ENCODE measurements at regions not wholly inside any gene's neighbourhood (a gene's known extent, or its start where the extent isn't known, plus 50 kb on each side); places are given as distances from the start of the nearest gene placed in this dataset.

GRCh38 chr9:8206720-8207119, 407.1 kb upstream of the DMAC1 start:
- Mint-ChIP-seq H3K27ac (ENCODE audit: unreplicated experiment) (no peak overlapping the region), H3K27me3 (ENCODE audit: unreplicated experiment) (no peaks in the 10 kb centered on the region), H3K9me3 (ENCODE audit: unreplicated experiment) (no peaks in the 10 kb centered on the region), H3K36me3 (ENCODE audit: unreplicated experiment) (no peaks in the 10 kb centered on the region), H3K4me1 (ENCODE audit: low read depth, unreplicated experiment) (no peaks in the 10 kb centered on the region), H3K4me3 (ENCODE audit: unreplicated experiment) (no peak overlapping the region)
- no peak for DNase-seq
- no peak for TF ChIP-seq CTCF (IDR thresholded peaks at IDR 0.05; ENCODE audit: partially characterized antibody, unreplicated experiment)

GRCh38 chr9:8205576-8205975, 406.0 kb upstream of the DMAC1 start:
- no peak for TF ChIP-seq CTCF (IDR thresholded peaks at IDR 0.05; ENCODE audit: partially characterized antibody, unreplicated experiment)
- no peak overlapping the region for H3K27ac Mint-ChIP-seq (ENCODE audit: unreplicated experiment)
- H3K4me3 Mint-ChIP-seq (ENCODE audit: unreplicated experiment): no peak overlapping the region
- peaks cover 2% of the 10 kb centered on the region for H3K9me3 Mint-ChIP-seq (ENCODE audit: unreplicated experiment)
- no peak for DNase-seq
- H3K36me3 Mint-ChIP-seq (ENCODE audit: unreplicated experiment): no peaks in the 10 kb centered on the region
- no peaks in the 10 kb centered on the region for H3K4me1 Mint-ChIP-seq (ENCODE audit: low read depth, unreplicated experiment)
- no peaks in the 10 kb centered on the region for H3K27me3 Mint-ChIP-seq (ENCODE audit: unreplicated experiment)

- H3K9me3 Mint-ChIP-seq (ENCODE audit: unreplicated experiment): no peaks in the 10 kb centered on the region
- H3K4me3 Mint-ChIP-seq (ENCODE audit: unreplicated experiment): no peak overlapping the region
- no peaks in the 10 kb centered on the region for H3K27me3 Mint-ChIP-seq (ENCODE audit: unreplicated experiment)
- H3K27ac Mint-ChIP-seq (ENCODE audit: unreplicated experiment): no peak overlapping the region
- H3K36me3 Mint-ChIP-seq (ENCODE audit: unreplicated experiment): peaks cover 12% of the 10 kb centered on the region
- TF ChIP-seq CTCF (IDR thresholded peaks at IDR 0.05; ENCODE audit: partially characterized antibody, unreplicated experiment): no peak
- no peak for DNase-seq
- no peaks in the 10 kb centered on the region for H3K4me1 Mint-ChIP-seq (ENCODE audit: low read depth, unreplicated experiment)
These were observed 390.3 kb upstream of the DMAC1 start for GRCh38 chr9:8189881-8190280.

GRCh38 chr9:8188723-8189407, 389.3 kb upstream of the DMAC1 start:
- no peak for DNase-seq
- Mint-ChIP-seq H3K27me3 (ENCODE audit: unreplicated experiment) (no peaks in the 10 kb centered on the region), H3K4me1 (ENCODE audit: low read depth, unreplicated experiment) (no peaks in the 10 kb centered on the region), H3K9me3 (ENCODE audit: unreplicated experiment) (no peaks in the 10 kb centered on the region), H3K27ac (ENCODE audit: unreplicated experiment) (no peak overlapping the region), H3K4me3 (ENCODE audit: unreplicated experiment) (no peak overlapping the region), H3K36me3 (ENCODE audit: unreplicated experiment) (peaks cover 12% of the 10 kb centered on the region)
- TF ChIP-seq CTCF (IDR thresholded peaks at IDR 0.05; ENCODE audit: partially characterized antibody, unreplicated experiment): no peak

GRCh38 chr9:8186560-8186959, 387.0 kb upstream of the DMAC1 start:
- H3K36me3 Mint-ChIP-seq (ENCODE audit: unreplicated experiment): peaks cover 6% of the 10 kb centered on the region
- no peak for DNase-seq
- H3K27ac Mint-ChIP-seq (ENCODE audit: unreplicated experiment): no peak overlapping the region
- H3K9me3 Mint-ChIP-seq (ENCODE audit: unreplicated experiment): no peaks in the 10 kb centered on the region
- no peak for TF ChIP-seq CTCF (IDR thresholded peaks at IDR 0.05; ENCODE audit: partially characterized antibody, unreplicated experiment)
- H3K27me3 Mint-ChIP-seq (ENCODE audit: unreplicated experiment): no peaks in the 10 kb centered on the region
- H3K4me3 Mint-ChIP-seq (ENCODE audit: unreplicated experiment): no peak overlapping the region
- H3K4me1 Mint-ChIP-seq (ENCODE audit: low read depth, unreplicated experiment): no peaks in the 10 kb centered on the region

All from glutamatergic neuron (in vitro differentiated cells).